OCI-LY1 (cell line): ENCODE measurements at regions not wholly inside any gene's neighbourhood (a gene's known extent, or its start where the extent isn't known, plus 50 kb on each side); places are given as distances from the start of the nearest gene placed in this dataset.

Experiments used
- CTCF ChIP-seq: fragments of 200-600 bp; sonication (generic), shearing (Covaris generic); IDR thresholded peaks from 2 replicates; pipeline ENCODE4 v1.5.1; 2017; ENCODE audit warnings: mild to moderate bottlenecking, antibody characterized with exemption, low read length, moderate library complexity, mixed read lengths
- EZH2 ChIP-seq: fragments of 200-600 bp; sonication (generic), shearing (Covaris generic); IDR thresholded peaks from 2 replicates; pipeline ENCODE4 v1.8.0; 2017; ENCODE audit warnings: borderline replicate concordance, mixed run types, mild to moderate bottlenecking, antibody characterized with exemption, low read length, moderate library complexity, mixed read lengths

- TF ChIP-seq CTCF = no peak
- no peak for TF ChIP-seq EZH2
Observed at GRCh38 chr3:34261001-34261385, 462.6 kb downstream of the PDCD6IP start.
